ENCODE measurements at regions not wholly inside any gene's neighbourhood (a gene's known extent, or its start where the extent isn't known, plus 50 kb on each side); places are given as distances from the start of the nearest gene placed in this dataset.

DNA sequence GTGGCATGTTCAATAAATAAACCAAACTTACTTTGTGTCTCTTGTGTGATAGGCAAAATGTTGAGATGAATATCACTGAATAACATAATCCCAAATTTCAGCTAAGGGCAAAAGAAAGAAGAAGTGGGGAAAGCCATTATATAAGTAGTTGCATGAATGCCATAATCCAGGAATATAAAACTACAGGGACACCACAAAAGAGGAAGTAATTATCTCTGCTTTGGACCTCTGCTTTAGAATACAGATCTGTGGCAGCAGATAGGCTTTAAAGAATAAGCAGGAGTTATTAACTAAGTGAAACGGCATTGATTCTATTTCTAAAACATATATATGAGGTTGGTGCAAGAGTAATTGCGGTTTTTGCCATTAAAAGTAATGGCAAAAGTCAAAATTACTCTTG is 288.5 kb upstream of the SNX7 start:
- ChIA-PET CTCF (no interaction called here), POLR2A (no interaction called here)

DNA sequence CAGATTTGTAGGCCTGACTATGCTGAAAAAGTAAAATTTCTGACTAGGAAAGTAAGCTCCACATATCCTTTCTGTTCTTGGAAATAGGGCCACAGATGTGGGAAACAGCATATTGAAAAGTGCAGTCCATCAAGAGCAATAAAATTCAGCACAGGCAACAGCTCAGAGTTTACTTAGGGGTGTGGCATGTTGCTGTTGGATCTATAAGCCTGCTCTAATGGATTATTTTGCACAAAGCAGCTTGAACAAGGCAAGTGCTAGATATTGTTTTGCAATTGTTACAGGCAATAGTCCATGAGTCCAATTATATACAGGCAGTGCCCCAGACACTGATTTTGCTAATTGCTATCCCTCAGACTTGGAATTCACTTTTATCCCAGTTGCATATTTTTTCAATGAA is 289.8 kb upstream of the SNX7 start:
- Histone ChIP-seq H3K27me3 (ENCODE audit: control insufficient read depth, insufficient read depth, low read length) (no peaks in the 10 kb centered on the region), H3K9me3 (ENCODE audit: control insufficient read depth, insufficient read depth, low read length) (peaks cover 6% of the 10 kb centered on the region; the same call in 1 of the 2 replicates), H3K4me3 (ENCODE audit: low read depth, low read length) (no peak overlapping the region), H3K27ac (ENCODE audit: low read depth, low read length) (no peak overlapping the region)
- DNase-seq (ENCODE audit: low read depth, low spot score), result no peak
- TF ChIP-seq, protein P1, sequence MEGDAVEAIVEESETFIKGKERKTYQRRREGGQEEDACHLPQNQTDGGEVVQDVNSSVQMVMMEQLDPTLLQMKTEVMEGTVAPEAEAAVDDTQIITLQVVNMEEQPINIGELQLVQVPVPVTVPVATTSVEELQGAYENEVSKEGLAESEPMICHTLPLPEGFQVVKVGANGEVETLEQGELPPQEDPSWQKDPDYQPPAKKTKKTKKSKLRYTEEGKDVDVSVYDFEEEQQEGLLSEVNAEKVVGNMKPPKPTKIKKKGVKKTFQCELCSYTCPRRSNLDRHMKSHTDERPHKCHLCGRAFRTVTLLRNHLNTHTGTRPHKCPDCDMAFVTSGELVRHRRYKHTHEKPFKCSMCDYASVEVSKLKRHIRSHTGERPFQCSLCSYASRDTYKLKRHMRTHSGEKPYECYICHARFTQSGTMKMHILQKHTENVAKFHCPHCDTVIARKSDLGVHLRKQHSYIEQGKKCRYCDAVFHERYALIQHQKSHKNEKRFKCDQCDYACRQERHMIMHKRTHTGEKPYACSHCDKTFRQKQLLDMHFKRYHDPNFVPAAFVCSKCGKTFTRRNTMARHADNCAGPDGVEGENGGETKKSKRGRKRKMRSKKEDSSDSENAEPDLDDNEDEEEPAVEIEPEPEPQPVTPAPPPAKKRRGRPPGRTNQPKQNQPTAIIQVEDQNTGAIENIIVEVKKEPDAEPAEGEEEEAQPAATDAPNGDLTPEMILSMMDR (IDR thresholded peaks at IDR 0.05; ENCODE audit: low read depth, low read length), result no peak
- POLR2A ChIA-PET, result no interaction called here
- CTCF ChIA-PET, result no interaction called here

More for the DNA sequence above, 288.5 kb upstream of the SNX7 start:
- H3K4me3 ChIP-seq (ENCODE audit: low read depth, low read length), result no peak overlapping the region
- no peak for DNase-seq (ENCODE audit: low read depth, low spot score)
- TF ChIP-seq, protein P1 (IDR thresholded peaks at IDR 0.05; ENCODE audit: low read depth, low read length), result no peak
- no peaks in the 10 kb centered on the region for H3K27me3 ChIP-seq (ENCODE audit: control insufficient read depth, insufficient read depth, low read length)
- H3K9me3 ChIP-seq (ENCODE audit: control insufficient read depth, insufficient read depth, low read length), result no peaks in the 10 kb centered on the region
- no peak overlapping the region for H3K27ac ChIP-seq (ENCODE audit: low read depth, low read length)

DNA sequence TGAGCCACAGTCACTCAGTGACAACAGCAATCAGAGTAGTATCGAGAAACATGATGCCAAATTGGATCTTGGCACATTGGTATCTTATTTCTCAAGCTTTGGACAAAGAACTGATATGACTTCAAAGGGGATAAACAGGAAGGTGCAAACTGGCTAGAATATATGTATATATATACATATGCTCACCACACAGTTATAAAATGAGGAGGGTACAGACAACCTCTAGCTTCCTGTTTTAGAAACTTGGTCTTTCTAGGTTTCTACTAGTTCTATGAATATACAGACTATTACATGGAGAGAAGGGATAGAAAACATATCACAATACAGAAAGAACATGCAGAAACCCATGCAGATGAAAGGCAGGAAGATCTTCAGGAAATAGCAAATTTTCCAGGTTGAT is 292.1 kb upstream of the SNX7 start:
- TF ChIP-seq, protein P1 (IDR thresholded peaks at IDR 0.05; ENCODE audit: low read depth, low read length), result no peak
- no peak for DNase-seq (ENCODE audit: low read depth, low spot score)
- Histone ChIP-seq H3K9me3 (ENCODE audit: control insufficient read depth, insufficient read depth, low read length) (peaks cover 10% of the 10 kb centered on the region; the same call in 1 of the 2 replicates), H3K4me3 (ENCODE audit: low read depth, low read length) (no peak overlapping the region), H3K27ac (ENCODE audit: low read depth, low read length) (no peak overlapping the region), H3K27me3 (ENCODE audit: control insufficient read depth, insufficient read depth, low read length) (no peaks in the 10 kb centered on the region)
- ChIA-PET CTCF (no interaction called here), POLR2A (no interaction called here)

DNA sequence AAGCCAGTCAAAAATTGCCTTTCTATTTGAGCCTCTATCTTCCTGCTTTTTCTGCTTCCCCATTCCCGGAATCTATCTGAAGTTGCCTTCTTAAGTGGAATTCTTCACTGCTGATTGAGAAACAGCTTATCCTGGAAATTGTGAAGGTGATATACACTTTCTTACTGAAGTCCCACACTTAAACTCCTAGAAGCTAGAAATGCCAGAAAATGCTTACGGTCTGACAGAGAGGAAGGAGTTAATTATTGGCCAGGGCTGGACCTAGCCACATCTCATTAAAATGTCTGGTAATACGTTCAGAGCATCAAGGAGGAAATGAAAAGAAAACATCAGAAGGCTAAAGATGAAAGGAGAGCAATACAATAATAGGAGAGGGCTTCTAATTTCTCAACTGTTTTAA is 292.5 kb upstream of the SNX7 start:
- Histone ChIP-seq H3K27me3 (ENCODE audit: control insufficient read depth, insufficient read depth, low read length) (no peaks in the 10 kb centered on the region), H3K4me3 (ENCODE audit: low read depth, low read length) (no peak overlapping the region), H3K27ac (ENCODE audit: low read depth, low read length) (no peak overlapping the region), H3K9me3 (ENCODE audit: control insufficient read depth, insufficient read depth, low read length) (peaks cover 10% of the 10 kb centered on the region; the same call in 1 of the 2 replicates)
- no peak for DNase-seq (ENCODE audit: low read depth, low spot score)
- POLR2A ChIA-PET, result no interaction called here
- TF ChIP-seq, protein P1 (IDR thresholded peaks at IDR 0.05; ENCODE audit: low read depth, low read length), result no peak
- CTCF ChIA-PET, result no interaction called here

DNA sequence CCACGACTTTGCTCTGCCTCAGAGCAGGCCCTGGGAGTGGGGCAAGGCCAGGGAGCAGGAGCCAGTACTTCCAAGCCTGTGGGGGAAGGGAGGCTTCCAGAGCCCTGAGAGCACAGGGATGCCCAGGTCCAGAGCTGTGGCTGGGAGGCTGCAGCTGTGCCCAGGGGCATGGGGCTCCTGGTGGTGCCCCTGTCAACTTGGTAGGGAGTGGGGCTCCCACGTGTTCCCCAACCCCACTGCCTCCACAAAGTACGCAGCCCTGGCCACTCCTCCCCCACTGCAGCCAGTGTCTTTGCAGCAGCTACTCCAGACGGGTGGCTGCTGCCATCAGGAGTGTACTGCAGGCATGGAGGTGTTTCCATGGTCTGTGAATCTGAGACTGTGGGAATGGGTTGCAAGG is 294.1 kb upstream of the SNX7 start:
- POLR2A ChIA-PET, result no interaction called here
- CTCF ChIA-PET, result no interaction called here
- Histone ChIP-seq H3K4me3 (ENCODE audit: low read depth, low read length) (no peak overlapping the region), H3K27ac (ENCODE audit: low read depth, low read length) (no peak overlapping the region), H3K27me3 (ENCODE audit: control insufficient read depth, insufficient read depth, low read length) (no peaks in the 10 kb centered on the region), H3K9me3 (ENCODE audit: control insufficient read depth, insufficient read depth, low read length) (peaks cover 10% of the 10 kb centered on the region; the same call in 1 of the 2 replicates)
- TF ChIP-seq, protein P1 (IDR thresholded peaks at IDR 0.05; ENCODE audit: low read depth, low read length), result no peak
- no peak for DNase-seq (ENCODE audit: low read depth, low spot score)
